ENCODE measurements at regions not wholly inside any gene's neighbourhood (a gene's known extent, or its start where the extent isn't known, plus 50 kb on each side); places are given as distances from the start of the nearest gene placed in this dataset.

GRCh38 chr22:22039286-22040074, 56.9 kb upstream of the TOP3B start:
- Histone ChIP-seq H3K27me3 (no peaks in the 10 kb centered on the region), H3K36me3 (no peaks in the 10 kb centered on the region), H3K4me1 (no peaks in the 10 kb centered on the region), H3K9me3 (no peaks in the 10 kb centered on the region), H3K4me3 (no peak overlapping the region), H3K27ac (no peak overlapping the region)
- no peak for DNase-seq
- intact Hi-C loops (cut with DNase I), result no loop called here
- 43 to 54% methylated on average over 4 of the region's 4 CpGs for WGBS, 2 donors
- TF ChIP-seq CTCF (IDR thresholded peaks at IDR 0.05) (no peak), POLR2AphosphoS5 (IDR thresholded peaks at IDR 0.05) (no peak), EP300 (IDR thresholded peaks at IDR 0.05) (no peak), POLR2A (IDR thresholded peaks at IDR 0.05) (no peak)

- no peaks in the 10 kb centered on the region for H3K27me3 ChIP-seq
- DNase-seq, result no peak
- no peak overlapping the region for H3K4me3 ChIP-seq
- intact Hi-C loops (cut with DNase I), result no loop called here
- WGBS, 2 donors, result 89 to 97% methylated on average over 1 of the region's 1 CpG
- H3K27ac ChIP-seq, result no peak overlapping the region
- no peak for TF ChIP-seq POLR2AphosphoS5 (IDR thresholded peaks at IDR 0.05)
- no peak for TF ChIP-seq POLR2A (IDR thresholded peaks at IDR 0.05)
- no peak for TF ChIP-seq CTCF (IDR thresholded peaks at IDR 0.05)
- TF ChIP-seq EP300 (IDR thresholded peaks at IDR 0.05), result no peak
- H3K4me1 ChIP-seq, result no peaks in the 10 kb centered on the region
- H3K9me3 ChIP-seq, result no peaks in the 10 kb centered on the region
- H3K36me3 ChIP-seq, result no peaks in the 10 kb centered on the region
Observed at GRCh38 chr22:22038178-22038880, 55.7 kb upstream of the TOP3B start.

GRCh38 chr22:22037740-22038139, 55.2 kb upstream of the TOP3B start:
- Histone ChIP-seq H3K4me1 (no peaks in the 10 kb centered on the region), H3K27ac (no peak overlapping the region), H3K27me3 (no peaks in the 10 kb centered on the region), H3K36me3 (no peaks in the 10 kb centered on the region), H3K4me3 (no peak overlapping the region), H3K9me3 (no peaks in the 10 kb centered on the region)
- TF ChIP-seq CTCF (IDR thresholded peaks at IDR 0.05), result no peak
- TF ChIP-seq POLR2A (IDR thresholded peaks at IDR 0.05), result no peak
- TF ChIP-seq EP300 (IDR thresholded peaks at IDR 0.05), result no peak
- no peak for TF ChIP-seq POLR2AphosphoS5 (IDR thresholded peaks at IDR 0.05)
- 77 to 80% methylated on average over 1 of the region's 1 CpG for WGBS, 2 donors
- intact Hi-C loops (cut with DNase I), result no loop called here
- no peak for DNase-seq

GRCh38 chr22:22037229-22037628, 54.6 kb upstream of the TOP3B start:
- no peak for TF ChIP-seq POLR2A (IDR thresholded peaks at IDR 0.05)
- no peak for TF ChIP-seq EP300 (IDR thresholded peaks at IDR 0.05)
- no peak for TF ChIP-seq POLR2AphosphoS5 (IDR thresholded peaks at IDR 0.05)
- no peak for TF ChIP-seq CTCF (IDR thresholded peaks at IDR 0.05)
- Histone ChIP-seq H3K4me3 (no peak overlapping the region), H3K27ac (no peak overlapping the region), H3K9me3 (no peaks in the 10 kb centered on the region), H3K4me1 (no peaks in the 10 kb centered on the region), H3K36me3 (no peaks in the 10 kb centered on the region), H3K27me3 (no peaks in the 10 kb centered on the region)
- intact Hi-C loops (cut with DNase I), result no loop called here
- DNase-seq, result no peak

Data from sigmoid colon (tissue), 6 donors.